Stimulated activated CD4-positive, alpha-beta T cell treated with anti-CD3 and anti-CD28 coated beads, Interleukin-2, amount 100 ng/mL, for 48 hours (primary cell): ENCODE measurements at regions not wholly inside any gene's neighbourhood (a gene's known extent, or its start where the extent isn't known, plus 50 kb on each side); places are given as distances from the start of the nearest gene placed in this dataset.
"Not testable (repeated sequence)": the region's sequence is repeated elsewhere in the genome, so short reads cannot be mapped to it uniquely, and the experiment has no call there.

Experiments used
- DNase-seq, 2 donors: peaks; one replicate each; pipeline ENCODE4 v3.0.0-alpha.2; 2020

DNA sequence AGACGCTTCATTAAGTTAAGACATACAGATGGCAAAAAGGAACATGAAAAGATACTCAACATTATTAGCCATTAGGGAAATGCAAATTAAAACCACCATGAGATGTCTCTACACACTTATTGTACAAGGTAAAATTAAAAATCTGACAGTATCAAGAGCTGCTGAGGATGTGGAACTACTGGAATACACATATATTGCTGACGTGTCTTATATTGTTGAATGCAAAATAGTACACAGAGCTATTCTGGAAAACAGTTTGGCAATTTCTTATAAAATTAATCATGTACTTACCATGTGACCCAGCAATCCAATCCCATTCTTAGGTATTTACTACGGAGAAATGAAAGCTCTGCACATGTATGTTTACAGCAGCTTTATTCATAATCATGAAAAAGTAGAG is 742.5 kb downstream of the TBC1D22A start:
- DNase-seq, result no peak

DNA sequence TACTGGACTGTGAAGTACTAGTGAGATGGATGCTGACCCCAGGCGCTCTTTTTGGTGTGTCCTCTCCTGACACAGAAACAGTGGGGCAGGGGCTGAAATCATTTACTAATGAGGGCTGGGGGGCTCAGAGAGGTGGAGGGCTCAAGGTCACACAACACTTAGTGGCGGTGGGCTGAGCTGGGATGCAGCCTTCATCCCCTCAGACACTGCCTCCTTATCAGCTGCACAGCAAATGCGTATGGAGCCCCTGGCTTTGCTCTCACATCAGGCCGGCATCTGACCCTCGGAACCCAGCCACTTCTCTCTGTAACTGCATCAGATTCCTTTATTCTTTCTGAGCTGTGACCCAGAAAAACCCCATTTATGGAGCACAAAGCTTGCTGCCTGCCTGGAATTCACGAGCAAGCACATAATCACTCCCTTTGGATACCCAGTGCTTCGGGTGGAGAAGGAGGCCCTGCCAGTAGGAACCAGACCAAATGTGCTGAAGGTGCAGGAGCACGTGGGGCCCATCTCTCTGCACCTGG is 736.6 kb downstream of the TBC1D22A start:
- DNase-seq, result no peak

DNA sequence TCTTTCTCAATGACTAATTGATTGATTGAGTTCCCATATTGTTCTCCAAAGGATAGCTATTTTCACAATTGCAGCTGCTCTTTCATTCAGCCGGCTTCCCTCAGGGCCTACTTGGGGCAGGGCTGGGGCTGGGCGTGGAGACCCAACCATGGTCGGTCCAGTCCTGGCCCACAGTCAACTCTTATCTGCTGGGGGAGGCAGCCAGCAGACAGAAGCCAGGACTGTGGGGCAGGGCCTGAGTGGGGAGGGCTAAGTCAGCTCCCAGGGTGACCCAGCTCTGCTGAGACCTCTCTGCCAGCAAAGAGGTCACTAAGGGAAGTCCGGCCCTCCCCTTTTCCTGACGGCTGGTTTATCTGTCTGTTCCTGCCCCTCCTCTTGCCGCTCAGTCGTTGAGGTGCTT is 735.2 kb downstream of the TBC1D22A start:
- DNase-seq, result no peak

DNA sequence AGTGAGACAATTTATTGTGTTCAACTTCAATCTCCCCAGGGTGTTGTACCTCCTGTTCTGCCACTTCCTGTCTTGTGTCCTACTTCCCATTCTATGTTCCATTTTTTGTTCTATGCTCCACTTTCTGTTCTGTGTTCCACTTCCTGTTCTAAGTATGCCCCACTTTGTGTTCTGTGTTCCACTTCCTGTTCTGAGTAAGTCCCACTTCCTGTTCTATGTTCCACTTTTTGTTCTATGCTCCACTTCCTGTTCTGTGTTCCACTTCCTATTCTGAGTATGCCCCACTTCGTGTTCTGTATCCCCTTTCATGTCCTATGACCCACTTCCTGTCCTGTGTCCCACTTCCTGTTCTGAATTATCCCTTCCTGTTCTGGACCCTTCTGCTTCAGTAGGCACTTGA is 732.7 kb downstream of the TBC1D22A start:
- DNase-seq, result no peak

DNA sequence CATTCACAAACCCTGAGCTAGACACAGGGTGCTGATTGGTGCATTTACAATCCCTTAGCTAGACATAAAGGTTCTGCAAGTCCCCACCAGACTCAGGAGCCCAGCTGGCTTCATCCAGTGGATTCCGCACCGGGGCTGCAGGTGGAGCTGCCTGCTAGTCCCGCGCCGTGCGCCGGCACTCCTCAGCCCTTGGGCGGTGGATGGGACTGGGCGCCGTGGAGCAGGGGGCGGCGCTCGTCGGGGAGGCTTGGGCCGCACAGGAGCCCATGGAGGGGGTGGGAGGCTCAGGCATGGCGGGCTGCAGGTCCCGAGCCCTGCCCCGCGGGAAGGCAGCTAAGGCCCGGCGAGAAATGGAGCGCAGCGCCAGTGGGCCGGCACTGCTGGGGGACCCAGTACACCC is 725.7 kb downstream of the TBC1D22A start:
- DNase-seq, result not testable (repeated sequence)

DNA sequence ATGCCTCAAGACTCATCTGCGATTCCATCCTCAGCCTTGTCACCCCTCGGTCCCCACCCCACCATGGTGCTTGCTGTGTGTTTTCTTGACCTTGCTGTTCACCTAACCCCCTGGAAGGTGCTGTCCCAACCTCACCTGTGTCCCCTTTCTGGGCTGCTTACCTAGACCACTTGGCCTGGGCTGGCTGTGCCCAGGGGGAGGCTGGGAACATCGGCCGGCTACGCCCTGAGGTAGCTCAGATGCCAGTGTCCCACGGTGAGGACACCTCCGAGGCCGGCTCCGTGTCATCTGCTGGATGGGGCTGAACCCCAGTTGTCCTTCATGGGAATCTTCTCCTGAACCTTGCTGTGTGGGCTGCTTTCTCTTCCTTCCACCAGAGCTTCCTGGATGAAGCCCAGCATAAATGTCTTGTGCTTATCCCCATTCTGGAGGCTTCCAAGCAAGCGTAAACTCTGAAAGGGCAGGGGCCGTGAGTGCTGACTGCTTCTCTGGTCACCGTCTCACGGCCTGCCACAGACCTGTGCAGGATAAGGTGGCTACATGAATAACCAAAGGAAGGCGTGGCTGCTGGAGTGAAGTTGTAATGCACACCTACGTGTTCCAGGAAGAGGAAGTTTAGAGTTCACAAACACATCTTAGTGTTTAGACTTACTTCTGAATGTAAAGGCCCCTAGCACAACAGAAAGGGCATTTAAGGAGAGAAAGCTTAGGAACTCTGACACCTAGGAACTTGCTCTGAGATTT is 724.3 kb downstream of the TBC1D22A start:
- DNase-seq, result no peak

DNA sequence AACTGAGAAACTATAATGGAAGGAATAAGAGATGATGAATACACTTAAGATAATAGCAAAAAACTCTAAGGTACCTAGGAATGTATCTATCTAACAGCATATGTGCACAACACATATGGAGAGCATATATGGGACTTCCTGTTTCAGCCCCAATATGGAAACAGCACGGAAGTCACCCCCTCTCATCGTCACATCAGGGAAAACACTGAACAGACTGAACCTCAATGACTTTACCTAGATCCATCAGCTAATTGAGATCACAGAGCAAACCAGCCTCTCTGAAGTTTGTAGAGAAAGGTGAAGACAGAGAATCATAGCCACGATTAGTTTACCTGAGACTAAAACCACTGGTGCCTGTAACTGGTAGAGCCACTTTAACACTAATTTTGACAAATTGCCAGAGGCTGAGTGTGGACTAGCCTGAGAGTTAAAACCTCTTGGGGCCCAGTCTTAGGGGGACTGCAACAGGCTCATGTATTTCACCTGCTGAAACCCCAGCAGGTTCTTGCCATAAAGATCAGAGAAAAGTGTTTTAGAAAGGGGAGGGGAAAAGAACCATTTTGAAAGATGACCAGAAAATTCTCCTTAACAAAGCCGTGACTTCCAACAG is 722.6 kb downstream of the TBC1D22A start:
- no peak for DNase-seq

DNA sequence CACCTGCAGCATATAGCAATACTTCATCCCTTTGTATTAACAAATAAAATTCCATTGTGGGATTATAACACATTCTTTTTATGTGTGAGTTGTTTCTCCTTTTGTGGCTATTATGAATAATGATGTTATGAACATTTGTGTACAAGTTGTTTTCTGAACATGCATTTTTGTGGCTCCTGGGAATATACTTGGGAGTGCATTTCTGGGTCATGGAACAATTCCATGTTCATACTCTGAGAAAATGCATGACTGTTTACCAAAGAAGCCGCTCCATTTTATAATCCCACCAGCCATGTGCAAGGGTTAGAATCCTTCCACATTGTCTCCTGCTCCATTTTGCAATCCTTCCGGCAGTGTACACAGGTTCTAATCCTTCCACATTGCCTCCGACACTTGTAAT is 713.8 kb downstream of the TBC1D22A start:
- no peak for DNase-seq

DNA sequence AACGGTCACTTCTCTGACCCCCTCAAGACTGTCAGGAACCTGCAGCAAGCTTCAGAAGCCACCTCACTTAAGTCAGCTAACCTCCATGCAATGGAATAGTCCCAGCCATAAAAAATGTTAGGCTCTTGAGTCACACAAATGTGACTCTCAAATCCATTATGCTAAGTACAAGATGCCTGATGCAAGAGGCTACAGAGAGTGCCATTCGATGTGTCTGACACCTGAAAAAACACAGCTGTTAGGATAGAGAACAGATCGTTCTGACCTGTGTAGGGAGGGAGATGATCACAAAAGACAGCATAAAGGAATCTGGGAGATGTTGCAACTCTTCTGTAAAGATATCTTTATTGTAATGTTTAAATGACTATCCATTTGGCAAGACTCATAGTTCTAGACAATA is 712.4 kb downstream of the TBC1D22A start:
- DNase-seq, result no peak

DNA sequence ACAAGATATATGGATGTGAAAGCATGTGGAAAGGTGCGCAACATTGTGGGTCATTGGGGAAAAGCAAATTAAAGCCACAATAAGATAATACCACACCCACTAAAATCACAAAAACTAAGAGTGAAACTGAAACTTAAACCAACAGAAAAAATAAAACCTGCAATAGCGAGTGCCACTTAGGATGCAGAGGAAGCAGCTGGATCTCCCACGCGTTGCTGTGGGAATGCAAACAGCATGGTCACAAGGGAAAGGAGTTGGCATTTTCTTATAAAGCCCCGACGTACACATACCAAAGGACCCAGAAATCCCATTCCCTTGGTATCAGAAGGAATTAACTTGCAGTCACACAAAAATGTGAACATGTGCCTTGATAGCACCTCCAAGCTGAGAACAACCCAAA is 712.0 kb downstream of the TBC1D22A start:
- no peak for DNase-seq

DNA sequence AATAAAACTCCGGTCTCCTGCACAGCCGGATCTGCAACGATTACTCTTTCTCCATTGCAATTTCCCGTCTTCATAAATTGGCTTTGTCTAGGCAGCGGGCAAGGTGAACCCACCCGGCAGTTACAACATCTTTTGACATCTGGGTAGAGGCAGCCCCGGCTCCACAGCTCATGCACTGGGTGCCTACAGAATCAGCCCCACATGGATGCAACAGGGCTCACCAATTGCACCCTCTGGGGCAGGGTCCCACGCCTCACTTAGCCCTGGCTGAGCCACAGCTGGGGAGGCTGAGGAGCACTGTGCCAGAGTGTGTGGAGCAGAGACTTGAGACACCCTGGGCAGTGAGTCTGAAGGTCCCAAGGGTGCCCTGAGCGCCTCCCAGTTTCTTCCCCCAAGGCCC is 710.2 kb downstream of the TBC1D22A start:
- DNase-seq, result no peak

DNA sequence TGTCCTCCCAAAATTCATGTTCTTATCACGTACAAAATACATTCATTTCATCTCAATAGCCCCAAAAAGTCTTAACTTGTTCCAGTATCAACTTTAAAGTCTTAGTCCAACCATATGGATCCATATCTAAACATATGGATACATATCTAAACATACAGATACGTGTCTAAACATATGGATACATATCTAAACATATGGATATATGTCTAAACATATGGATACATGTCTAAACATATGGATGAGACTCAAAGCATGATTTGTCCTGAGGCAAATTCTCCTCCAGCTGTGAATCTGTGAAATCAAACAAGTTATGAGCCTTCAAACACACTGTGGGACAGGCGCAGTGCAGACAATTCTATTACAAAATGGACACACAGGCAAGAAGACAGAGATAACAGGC is 709.0 kb downstream of the TBC1D22A start:
- no peak for DNase-seq

DNA sequence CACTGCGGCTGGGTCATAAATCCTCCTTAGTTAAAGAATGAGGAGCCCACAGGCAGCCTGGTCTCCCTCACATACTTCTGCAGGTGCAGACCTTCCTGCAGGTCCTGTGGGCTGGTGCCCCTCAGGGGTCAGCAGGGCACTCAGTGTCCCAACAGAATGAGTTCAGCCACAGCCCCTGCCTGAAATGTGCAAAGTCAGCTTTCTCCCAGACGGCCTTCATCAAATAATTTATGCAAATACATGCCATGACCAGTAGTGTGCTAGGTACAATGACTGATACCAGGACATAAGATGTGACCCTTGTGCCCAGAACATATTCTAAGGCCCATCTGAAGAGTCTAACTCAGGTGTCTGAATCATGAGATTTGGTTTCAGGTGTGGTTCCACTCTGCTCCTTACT is 703.4 kb downstream of the TBC1D22A start:
- no peak for DNase-seq

DNA sequence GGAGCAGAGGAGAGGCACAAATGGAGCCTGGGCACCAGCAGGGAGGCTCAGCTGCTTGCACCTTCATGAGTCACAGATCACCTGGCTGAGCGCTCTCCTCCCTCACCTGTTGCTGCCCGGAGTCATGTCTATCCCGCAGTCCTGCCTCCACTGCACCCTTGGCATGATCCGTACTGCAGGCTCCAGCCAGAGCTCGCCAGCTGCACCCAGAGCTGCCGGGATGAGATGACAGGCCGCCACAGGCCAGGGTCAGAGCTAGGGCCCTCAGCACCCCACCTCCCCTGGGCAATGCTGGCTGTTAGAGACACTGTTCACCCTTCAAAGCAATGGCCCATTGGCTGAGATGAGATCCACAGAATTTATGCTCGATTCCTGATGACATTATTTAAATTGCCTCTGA is 702.8 kb downstream of the TBC1D22A start:
- no peak for DNase-seq

DNA sequence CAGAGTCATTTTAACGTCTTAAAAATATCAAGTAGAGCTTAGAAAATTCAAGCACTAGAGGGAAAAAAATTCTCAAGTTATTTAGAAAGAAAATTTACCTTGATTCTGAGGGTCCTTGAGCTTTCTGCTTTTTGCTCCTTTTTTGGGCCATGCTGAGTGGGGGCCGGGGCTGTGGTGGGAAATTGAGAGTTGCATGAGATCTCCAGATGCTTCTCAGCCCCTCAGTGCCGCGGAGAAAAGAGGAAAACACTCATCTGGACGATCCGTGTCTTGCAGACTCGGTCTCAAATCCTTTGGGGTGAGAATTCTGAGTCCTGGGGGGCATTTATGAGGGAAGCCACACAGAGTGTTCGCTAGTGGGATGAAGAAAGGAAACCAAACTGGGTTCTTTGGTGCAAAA is 700.8 kb downstream of the TBC1D22A start:
- no peak for DNase-seq

DNA sequence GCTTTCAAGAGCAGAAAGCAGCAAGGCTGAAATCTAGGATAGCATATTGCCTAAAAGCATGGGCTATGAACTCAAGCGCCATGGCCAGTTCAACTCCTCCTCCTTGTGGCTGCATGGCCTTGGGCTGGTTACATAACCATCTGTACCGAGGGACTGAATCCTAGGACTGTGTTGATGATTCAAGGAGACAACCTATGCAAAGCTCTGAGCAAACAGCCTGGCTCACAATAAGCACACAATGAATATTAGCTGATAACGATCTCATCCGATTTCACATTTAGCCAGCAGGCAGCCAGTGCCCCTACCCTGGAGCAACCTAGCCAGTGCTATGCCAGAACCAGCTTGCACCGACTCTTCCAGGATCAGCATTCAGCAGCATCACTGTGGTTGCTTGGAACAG is 698.4 kb downstream of the TBC1D22A start:
- DNase-seq, result no peak

DNA sequence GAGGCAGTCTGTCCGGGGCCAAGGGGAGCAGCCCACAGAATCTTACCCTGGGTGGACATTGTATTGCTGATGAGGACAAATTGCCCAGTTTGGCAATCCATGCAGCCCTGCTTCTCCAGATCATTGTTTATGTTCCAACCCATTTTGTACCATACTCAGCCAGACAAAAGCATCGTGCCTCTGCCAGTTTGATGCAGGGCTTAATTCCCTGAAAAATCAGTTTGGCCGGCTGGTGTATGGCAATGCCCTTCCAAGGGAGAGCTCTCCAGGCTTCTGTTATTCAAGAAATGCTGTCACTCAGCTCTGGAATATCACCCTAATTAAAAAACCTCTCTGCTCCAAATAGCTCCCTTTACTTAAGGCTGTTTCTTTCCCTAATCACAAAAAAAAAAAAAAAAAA is 697.7 kb downstream of the TBC1D22A start:
- no peak for DNase-seq

DNA sequence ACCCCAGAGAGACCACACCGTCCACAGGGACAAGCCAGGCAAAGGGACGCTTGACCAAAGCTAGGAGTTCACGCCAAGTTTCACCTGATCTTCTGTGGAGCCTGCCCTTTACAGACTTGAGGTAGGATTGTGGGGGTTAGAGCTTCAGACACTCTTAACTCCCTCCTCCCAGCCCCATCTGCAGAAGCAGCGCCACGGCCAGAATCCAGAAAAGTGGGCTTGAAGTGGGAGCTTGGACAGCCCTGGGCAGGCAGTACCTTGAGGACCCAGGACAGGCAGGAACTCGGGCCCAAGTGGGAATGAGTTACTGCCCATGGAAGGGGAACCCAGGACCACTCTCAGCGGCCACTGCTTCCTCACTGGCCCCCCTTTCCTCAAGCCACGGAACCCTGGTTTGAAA is 695.9 kb downstream of the TBC1D22A start:
- no peak for DNase-seq

DNA sequence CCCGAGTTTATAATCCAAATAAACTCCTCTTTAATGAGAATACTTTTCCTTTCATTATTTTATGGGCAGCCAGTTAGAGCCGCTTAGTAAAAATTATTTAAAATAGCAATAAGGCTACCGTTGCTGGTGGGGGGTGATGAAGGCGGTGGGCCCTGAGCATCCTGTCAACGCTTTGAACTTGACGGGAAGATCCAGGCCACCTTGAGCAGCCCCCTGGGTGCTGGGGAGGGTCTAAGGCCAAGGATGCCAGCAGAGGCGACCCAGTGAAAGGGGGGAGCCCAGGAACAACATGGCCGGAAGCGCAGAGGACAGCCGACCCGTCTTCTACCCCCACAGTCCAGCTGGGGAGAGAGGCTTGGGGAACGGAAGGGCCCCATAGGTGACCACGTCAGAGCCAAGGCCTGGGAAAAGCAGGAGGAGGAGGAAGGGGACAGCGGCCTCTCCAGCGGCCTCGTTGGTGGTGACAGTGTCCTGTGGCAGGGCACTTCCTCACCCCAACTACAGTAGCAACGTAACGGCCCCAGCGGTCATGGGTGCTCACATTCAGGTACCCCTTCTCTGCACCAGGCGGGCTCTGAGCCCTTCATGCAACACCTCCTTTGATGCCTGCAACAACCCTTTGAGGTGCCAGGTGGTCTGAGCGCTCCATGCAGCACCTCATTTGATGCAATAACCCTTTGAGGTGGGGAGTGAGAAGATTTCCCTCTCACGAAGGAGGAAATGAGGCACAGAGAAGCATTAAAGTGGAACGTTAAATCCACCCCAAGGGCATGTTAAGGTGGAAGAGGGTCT is 695.3 kb downstream of the TBC1D22A start:
- no peak for DNase-seq

DNA sequence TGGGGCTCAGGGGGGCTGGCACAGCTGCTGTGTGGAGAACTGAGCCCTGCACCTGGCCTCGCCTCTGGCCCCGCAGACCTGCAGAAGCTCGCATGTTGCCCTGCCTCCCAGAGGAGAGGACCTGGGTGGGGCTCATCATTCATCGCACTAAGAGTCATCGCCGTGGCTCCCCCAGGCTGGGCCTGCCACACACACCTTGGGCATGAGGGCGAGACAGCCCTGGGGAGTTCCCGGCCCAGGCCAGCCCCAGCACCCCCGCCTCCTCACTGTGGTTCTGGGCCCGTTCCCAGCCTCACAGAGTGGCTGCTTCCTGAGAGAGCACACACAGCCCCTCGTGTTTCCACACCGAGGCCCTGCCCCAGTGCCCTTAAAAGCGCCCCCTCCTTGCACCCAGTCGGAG is 694.6 kb downstream of the TBC1D22A start:
- no peak for DNase-seq

DNA sequence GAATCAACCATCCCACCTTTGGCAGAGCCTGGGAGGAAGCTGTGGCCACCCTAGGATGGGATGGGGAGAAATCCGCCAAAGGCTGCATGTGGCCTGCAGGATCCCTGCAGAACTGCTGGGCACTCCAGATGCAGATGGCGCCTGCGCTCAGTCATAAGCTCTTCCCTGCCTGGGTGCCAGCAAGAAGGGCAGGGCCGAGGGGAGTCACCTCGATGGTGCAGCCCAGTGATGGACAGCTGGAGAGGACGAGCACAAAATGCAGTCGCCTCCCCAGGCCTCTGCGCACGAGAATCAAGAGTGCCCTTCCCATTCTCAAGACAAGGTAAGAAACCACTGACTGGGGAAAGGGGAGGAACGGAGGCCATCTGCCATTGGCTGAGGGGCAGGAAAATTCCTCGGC is 693.6 kb downstream of the TBC1D22A start:
- DNase-seq, result no peak

DNA sequence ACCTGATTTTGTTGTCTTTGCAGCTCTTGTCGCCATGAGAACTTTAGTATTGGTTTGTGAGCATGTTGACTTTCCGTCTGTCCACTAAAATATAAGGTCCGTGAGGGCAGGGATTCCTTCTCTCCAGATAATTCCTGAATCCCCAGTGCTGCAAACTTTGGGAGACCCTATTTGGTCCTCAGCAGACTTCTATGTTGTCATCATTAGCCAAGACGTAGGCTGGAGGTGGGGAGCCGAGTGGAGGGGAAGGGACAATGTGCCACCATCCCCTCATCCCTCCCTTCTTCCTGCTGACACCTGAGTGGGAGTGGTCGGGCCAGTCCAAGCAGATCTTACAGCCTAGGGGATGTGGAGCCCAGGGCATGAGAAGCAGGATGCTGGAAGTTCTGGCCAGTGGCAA is 690.6 kb downstream of the TBC1D22A start:
- DNase-seq, result no peak

DNA sequence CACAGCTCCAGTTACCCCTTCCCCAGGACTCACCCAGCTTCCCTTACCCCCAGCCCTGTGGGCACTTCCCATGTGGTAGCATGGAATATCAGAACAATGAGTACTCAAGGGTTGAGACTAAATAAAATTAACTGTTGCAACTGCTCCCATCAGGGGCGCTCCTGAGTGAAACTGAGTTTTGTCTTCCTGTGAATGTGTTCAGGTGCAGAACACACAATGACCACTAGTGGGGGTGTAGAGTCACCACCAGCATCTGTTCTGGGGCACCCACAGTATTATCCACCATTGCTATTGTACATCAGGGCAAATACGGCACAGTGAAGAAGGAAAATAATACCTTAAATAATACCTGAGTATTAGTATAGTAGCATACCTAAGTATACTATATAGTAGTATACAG is 689.7 kb downstream of the TBC1D22A start:
- no peak for DNase-seq

DNA sequence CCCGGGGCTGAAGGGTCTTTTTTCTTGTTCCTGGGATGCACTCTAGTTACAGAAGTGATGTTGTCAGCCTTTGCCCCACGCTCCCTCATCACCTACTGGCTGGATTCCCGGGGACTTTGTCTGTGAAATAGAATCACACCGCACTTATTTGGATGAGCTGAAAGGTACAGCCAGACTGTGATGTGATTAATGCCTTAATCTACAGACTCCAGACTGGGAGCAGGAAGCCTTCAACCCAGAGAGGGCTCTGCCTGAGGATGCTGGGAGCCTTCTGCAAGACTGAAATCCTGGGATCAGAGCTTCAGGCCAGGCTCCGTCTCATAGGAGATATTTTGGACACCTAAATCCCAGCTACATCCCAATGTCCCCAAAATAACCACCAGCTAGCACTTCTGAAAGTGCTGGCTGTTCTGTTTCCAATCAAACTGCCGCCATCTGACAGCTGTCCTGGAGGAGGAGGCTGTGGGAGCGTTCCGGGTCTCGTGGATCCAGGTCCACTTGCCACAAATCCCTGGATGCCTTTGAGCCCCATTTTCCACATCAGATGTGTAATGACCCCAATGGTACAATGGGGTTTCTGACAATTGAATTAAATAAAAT is 688.5 kb downstream of the TBC1D22A start:
- no peak for DNase-seq
